ENCODE measurements at regions not wholly inside any gene's neighbourhood (a gene's known extent, or its start where the extent isn't known, plus 50 kb on each side); places are given as distances from the start of the nearest gene placed in this dataset.

DNA sequence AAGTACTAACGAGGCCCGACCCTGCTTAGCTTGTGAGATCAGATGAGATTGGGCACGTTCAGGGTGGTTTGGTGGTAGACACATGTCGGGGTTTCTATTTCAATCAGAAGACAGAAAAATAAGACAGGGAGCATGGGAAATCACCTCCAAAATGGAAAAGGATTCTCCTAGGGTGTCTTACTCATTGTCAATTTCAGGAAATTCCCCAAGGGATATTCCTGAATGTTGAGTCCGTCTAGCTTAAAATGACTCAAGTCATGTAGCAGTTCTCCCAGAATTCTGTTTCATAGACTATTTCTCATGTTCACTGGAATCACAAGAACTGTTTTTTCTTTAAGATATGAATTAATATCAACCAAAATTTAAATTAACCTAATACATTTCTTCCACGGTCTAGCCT is 380.1 kb downstream of the EFNB2 start:
- WGBS, 2 donors = 59 to 75% methylated on average over 6 of the region's 6 CpGs
- no peak for TF ChIP-seq POLR2A (IDR thresholded peaks at IDR 0.05)
- TF ChIP-seq, protein P1, sequence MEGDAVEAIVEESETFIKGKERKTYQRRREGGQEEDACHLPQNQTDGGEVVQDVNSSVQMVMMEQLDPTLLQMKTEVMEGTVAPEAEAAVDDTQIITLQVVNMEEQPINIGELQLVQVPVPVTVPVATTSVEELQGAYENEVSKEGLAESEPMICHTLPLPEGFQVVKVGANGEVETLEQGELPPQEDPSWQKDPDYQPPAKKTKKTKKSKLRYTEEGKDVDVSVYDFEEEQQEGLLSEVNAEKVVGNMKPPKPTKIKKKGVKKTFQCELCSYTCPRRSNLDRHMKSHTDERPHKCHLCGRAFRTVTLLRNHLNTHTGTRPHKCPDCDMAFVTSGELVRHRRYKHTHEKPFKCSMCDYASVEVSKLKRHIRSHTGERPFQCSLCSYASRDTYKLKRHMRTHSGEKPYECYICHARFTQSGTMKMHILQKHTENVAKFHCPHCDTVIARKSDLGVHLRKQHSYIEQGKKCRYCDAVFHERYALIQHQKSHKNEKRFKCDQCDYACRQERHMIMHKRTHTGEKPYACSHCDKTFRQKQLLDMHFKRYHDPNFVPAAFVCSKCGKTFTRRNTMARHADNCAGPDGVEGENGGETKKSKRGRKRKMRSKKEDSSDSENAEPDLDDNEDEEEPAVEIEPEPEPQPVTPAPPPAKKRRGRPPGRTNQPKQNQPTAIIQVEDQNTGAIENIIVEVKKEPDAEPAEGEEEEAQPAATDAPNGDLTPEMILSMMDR (IDR thresholded peaks at IDR 0.05) = no peak
- H3K4me3 ChIP-seq (ENCODE audit: low read depth, poor library complexity, severe bottlenecking) = no peak overlapping the region
- intact Hi-C loops (cut with DNase I; ENCODE audit: low total_unique reads) = no loop called here
- no peak for DNase-seq (ENCODE audit: low spot score in 2 of 2)

DNA sequence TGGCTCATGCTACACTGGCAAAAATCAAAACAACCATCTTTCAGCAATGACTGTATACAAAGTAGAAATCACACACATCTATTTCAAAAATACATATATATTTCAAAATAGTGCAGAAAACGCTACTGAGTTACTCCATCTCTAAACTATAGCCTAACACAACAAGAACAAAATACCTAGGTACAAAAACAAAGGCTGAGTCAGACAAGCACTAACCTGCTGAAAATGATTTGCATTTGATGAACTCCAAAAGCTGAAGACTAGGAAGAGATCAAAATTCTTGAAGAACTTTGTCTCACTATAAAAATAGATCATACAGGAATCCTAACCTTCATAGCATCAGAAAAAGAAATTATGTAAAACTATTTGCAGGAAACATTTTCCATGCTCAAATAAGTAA is 381.6 kb downstream of the EFNB2 start:
- 0 to 40% methylated on average over 1 of the region's 1 CpG for WGBS, 2 donors
- intact Hi-C loops (cut with DNase I; ENCODE audit: low total_unique reads) = no loop called here
- TF ChIP-seq, protein P1 (IDR thresholded peaks at IDR 0.05) = no peak
- no peak for TF ChIP-seq POLR2A (IDR thresholded peaks at IDR 0.05)
- H3K4me3 ChIP-seq (ENCODE audit: low read depth, poor library complexity, severe bottlenecking) = no peak overlapping the region
- no peak for DNase-seq (ENCODE audit: low spot score in 2 of 2)

DNA sequence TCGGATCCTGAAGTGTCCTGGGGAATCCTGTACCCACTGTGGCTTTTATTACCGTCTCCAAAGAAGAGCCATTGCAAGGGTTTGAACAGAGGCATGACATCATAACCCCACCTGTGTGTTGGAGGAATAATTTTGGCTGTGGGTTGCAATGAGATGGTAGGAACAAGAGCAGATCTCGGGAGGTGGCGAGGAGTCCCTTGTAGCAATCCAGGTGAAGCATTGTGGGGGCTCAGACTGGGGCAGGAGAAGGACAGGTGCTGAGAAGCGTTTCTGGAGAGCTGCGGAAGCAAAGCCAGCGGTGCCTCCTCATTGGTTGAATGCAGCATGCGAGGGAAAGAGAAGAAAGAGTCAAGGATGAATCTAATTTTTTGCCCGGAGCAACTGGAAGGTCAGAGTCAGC is 382.4 kb downstream of the EFNB2 start:
- no peak for DNase-seq (ENCODE audit: low spot score in 2 of 2)
- no peak overlapping the region for H3K4me3 ChIP-seq (ENCODE audit: low read depth, poor library complexity, severe bottlenecking)
- WGBS, 2 donors = 89 to 96% methylated on average over 9 of the region's 9 CpGs
- intact Hi-C loops (cut with DNase I; ENCODE audit: low total_unique reads) = no loop called here
- TF ChIP-seq, protein P1 (IDR thresholded peaks at IDR 0.05) = no peak
- no peak for TF ChIP-seq POLR2A (IDR thresholded peaks at IDR 0.05)

DNA sequence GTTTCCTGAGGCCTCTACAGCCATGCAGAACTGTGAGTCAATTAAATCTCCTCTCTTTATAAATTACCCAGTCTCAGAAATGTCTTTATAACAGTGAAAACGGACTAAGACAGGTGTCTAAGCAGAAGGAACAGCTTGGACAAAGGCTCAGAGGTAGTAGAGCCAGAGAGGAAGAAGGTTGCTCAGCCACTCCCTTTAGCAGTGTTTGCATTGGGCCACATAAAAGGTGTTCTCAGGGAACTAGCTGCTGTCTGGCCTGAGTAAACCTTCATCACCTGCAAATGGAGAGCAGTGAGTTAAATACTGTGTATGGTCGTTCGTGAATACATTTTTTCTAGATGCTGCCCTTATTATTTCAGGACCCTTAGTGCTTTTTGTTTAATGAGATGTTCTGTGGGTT is 383.4 kb downstream of the EFNB2 start:
- WGBS, 2 donors = 78% methylated on average over 3 of the region's 3 CpGs
- no peak for DNase-seq (ENCODE audit: low spot score in 2 of 2)
- TF ChIP-seq, protein P1 (IDR thresholded peaks at IDR 0.05) = no peak
- no peak for TF ChIP-seq POLR2A (IDR thresholded peaks at IDR 0.05)
- no peak overlapping the region for H3K4me3 ChIP-seq (ENCODE audit: low read depth, poor library complexity, severe bottlenecking)
- intact Hi-C loops (cut with DNase I; ENCODE audit: low total_unique reads) = no loop called here

DNA sequence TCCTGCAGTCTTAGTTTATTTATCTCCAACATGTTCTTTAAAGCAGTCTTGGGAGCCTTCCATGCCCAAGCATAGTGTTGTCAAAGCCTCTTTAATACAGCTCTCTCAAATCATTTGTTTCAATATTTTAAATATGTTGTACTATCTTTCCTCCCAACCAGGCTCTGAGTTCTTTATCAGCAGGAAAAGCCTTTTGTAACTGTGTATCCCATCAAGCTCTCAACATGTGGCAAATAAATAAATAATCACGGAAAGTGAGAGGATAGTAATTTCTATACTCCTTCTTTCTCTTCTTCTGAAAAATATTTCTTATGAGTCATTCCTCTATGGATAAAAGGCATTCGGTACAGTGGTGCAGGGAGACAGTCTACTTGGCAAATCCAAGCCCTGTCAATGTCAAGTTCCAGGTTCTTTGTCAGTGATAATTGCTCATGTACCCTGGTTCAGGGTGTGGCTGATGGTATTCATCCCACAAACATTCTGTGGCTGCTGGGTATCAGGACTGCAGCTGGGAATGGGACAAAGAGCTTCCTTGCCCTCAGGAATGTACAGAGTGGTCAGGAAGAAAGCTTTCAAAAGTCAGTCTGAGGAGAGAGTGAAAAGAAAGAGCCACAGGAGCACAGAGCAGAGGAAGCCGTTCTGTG is 384.3 kb downstream of the EFNB2 start:
- no peak overlapping the region for H3K4me3 ChIP-seq (ENCODE audit: low read depth, poor library complexity, severe bottlenecking)
- WGBS, 2 donors = 39 to 42% methylated on average over 3 of the region's 3 CpGs
- TF ChIP-seq POLR2A (IDR thresholded peaks at IDR 0.05) = no peak
- no peak for DNase-seq (ENCODE audit: low spot score in 2 of 2)
- intact Hi-C loops (cut with DNase I; ENCODE audit: low total_unique reads) = no loop called here

DNA sequence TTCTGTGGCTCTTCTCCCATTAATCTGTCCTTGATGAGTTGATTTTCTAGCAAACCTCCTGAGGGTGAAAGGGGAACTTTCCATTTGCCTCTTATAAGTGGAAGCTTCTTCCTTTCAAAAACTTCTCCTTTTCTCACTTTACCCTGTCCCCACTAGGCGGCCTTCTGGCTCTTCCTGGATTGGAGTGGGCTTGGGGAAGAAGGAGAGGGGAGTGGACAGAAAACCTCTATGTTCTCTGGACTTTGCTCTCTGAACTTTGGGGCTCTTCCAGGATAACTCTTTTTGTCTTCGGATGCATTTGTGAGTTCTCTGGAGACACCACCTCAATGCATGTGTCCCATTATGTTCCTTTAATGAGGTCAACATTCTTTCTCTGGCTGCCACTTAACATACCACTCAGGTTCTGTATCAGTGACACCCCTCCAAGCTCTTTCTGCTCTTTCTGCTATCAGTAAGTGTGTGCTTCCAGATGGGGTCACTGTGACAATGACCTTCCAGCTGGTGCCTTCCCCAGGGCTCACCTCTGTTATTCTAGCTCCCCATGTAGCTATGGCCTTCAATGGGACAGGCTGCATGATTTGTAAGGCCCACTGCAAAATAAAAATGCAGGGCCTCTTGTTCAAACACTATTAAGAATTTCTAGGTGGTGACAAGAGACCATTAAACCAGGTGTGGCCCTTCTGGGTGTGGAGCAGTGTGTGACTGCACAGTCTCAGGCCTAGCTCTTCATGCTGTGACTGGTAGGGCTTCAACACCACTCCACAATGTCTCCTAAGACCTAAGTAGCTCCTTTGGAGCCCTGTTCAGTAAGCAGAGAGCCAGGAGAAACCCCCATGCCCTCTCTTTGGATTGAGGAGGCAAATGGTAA is 389.2 kb downstream of the EFNB2 start:
- DNase-seq (ENCODE audit: low spot score in 2 of 2) = no peak
- intact Hi-C loops (cut with DNase I; ENCODE audit: low total_unique reads) = no loop called here
- WGBS, 2 donors = 82 to 86% methylated on average over 2 of the region's 2 CpGs
- no peak overlapping the region for H3K4me3 ChIP-seq (ENCODE audit: low read depth, poor library complexity, severe bottlenecking)
- TF ChIP-seq, protein P1 (IDR thresholded peaks at IDR 0.05) = no peak
- no peak for TF ChIP-seq POLR2A (IDR thresholded peaks at IDR 0.05)

Measured in lower leg skin (tissue), 4 donors.